Colonic mucosa (tissue), 4 donors: ENCODE measurements at regions not wholly inside any gene's neighbourhood (a gene's known extent, or its start where the extent isn't known, plus 50 kb on each side); places are given as distances from the start of the nearest gene placed in this dataset.

ENCODE experiments used
- DNase-seq: peaks from one replicate; pipeline ENCODE4 v3.0.0-alpha.2; 2020
- H3K27ac ChIP-seq: fragments of 200-600 bp; one replicate; pipeline ENCODE4 v1.8.0; 2021
- H3K27me3 ChIP-seq: fragments of 200-600 bp; one replicate; pipeline ENCODE4 v1.8.0; 2021
- H3K36me3 ChIP-seq: fragments of 200-600 bp; one replicate; pipeline ENCODE4 v1.8.0; 2021
- H3K4me1 ChIP-seq: fragments of 200-600 bp; one replicate; pipeline ENCODE4 v1.8.0; 2021; ENCODE audit warnings: mild to moderate bottlenecking
- H3K4me3 ChIP-seq: fragments of 200-600 bp; one replicate; pipeline ENCODE4 v1.8.0; 2021
- H3K9ac ChIP-seq, 2 donors: one replicate each; pipeline ENCODE4 v1.7.0; 2013; ENCODE audit warnings: control low read depth in 2 of 2, low read depth in 2 of 2, low read length in 2 of 2
- H3K9me3 ChIP-seq: fragments of 200-600 bp; one replicate; pipeline ENCODE4 v1.8.0; 2021
- CTCF ChIP-seq: fragments of 200-600 bp; IDR thresholded peaks from one replicate; pipeline ENCODE4 v1.8.0; 2022; ENCODE audit warnings: antibody characterized with exemption, mild to moderate bottlenecking
- intact Hi-C: fragments of 100-400 bp; cut with DNase I; formaldehyde crosslinking; loops from one replicate; pipeline ENCODE4 v1.14.1; 2022
- donor health status: healthy.
- donor health status: DM: no; HTN: no; CAD: no.
- donor health status: DM: no; HTN: no; CAD: no.

- Histone ChIP-seq H3K27me3 (no peaks in the 10 kb centered on the region), H3K27ac (no peak overlapping the region), H3K9me3 (no peaks in the 10 kb centered on the region), H3K36me3 (no peaks in the 10 kb centered on the region), H3K9ac (no peak overlapping the region), H3K4me3 (no peak overlapping the region), H3K4me1 (no peaks in the 10 kb centered on the region)
- intact Hi-C loops = no loop called here
- TF ChIP-seq CTCF = no peak
- DNase-seq = no peak
Measured at GRCh38 chr6:137933696-137934095, 66.6 kb downstream of the TNFAIP3 start.

- intact Hi-C loops = no loop called here
- DNase-seq = no peak
- Histone ChIP-seq H3K36me3 (no peaks in the 10 kb centered on the region), H3K9me3 (no peaks in the 10 kb centered on the region), H3K9ac (no peak overlapping the region), H3K4me3 (no peak overlapping the region), H3K4me1 (no peaks in the 10 kb centered on the region), H3K27me3 (no peaks in the 10 kb centered on the region), H3K27ac (no peak overlapping the region)
- no peak for TF ChIP-seq CTCF
Measured at GRCh38 chr6:137936798-137937197, 69.7 kb downstream of the TNFAIP3 start.

DNA sequence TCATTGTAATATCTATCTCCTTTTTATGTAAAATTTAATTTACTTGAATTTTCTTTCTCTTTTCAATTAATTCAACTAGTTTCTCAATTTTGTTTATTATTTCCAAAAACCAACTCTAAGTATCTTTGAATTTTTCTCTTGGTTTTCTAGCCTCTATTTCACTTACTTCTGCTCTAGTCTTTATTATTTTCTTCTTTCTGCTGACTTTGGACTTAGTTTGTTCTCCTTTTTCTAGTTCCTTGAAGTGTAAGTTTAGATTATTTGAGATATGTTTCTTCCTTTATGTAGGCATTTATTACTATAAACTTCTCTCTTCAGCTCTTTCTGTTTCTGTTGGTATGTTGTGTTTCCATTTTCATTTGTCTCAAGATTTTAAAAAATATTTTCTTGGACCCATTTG lies 70.8 kb downstream of the TNFAIP3 start:
- H3K9me3 ChIP-seq = no peaks in the 10 kb centered on the region
- no peak overlapping the region for H3K27ac ChIP-seq
- DNase-seq = no peak
- intact Hi-C loops = no loop called here
- no peak overlapping the region for H3K9ac ChIP-seq
- no peaks in the 10 kb centered on the region for H3K36me3 ChIP-seq
- no peaks in the 10 kb centered on the region for H3K4me1 ChIP-seq
- no peak for TF ChIP-seq CTCF
- H3K4me3 ChIP-seq = no peak overlapping the region
- H3K27me3 ChIP-seq = no peaks in the 10 kb centered on the region

DNA sequence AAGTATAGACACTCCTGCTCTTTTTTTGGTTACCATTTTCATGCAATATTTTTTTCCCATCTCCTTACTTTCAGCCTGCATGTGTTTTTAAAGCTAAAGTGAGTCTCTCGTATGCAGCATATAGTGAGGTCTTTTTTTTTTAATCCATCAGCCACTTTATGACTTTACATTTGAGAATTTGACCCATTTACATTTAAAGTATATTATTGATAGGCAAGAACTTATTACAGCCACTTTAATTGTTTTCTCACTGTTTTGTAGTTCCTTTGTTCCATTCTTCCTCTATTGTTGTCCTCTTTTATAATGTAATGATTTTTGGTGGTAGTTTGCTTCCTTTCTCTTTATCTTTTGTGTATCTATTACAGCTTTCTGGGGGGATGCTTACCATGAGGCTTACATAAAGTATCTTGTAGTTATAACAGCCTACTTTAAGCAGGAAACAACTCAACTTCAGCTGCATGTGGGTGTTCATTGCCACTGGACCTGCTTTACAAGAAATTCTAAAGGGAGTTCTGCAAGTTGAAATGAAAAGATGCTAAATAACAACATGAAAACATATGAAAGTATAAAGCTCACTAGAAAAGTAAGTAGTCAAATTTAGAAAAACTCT lies 71.8 kb downstream of the TNFAIP3 start:
- H3K27me3 ChIP-seq = no peaks in the 10 kb centered on the region
- no peak for DNase-seq
- no peak for TF ChIP-seq CTCF
- no peak overlapping the region for H3K4me3 ChIP-seq
- intact Hi-C loops = no loop called here
- H3K27ac ChIP-seq = no peak overlapping the region
- no peak overlapping the region for H3K9ac ChIP-seq
- no peaks in the 10 kb centered on the region for H3K4me1 ChIP-seq
- H3K36me3 ChIP-seq = no peaks in the 10 kb centered on the region
- H3K9me3 ChIP-seq = no peaks in the 10 kb centered on the region

DNA sequence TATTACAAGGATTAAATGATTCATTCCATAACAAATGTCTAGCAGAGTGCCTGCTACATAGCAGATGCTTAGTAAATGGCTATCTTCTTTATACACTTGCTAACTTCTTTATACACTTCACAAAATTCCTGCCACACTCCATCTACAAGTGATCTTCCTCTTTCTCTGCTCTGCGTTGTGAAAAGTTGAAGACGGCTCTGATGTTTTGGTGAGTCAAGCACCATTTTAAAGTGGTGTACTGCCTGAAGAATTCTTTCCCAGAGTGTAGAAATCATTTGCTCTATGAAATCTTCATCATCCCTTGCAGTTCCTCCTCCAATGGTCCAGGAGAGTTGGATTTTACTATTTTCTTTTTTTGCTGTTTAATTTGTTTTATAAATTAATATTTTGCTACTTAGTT lies 74.9 kb downstream of the TNFAIP3 start:
- H3K4me3 ChIP-seq = no peak overlapping the region
- no peaks in the 10 kb centered on the region for H3K9me3 ChIP-seq
- H3K27ac ChIP-seq = no peak overlapping the region
- TF ChIP-seq CTCF = no peak
- H3K36me3 ChIP-seq = no peaks in the 10 kb centered on the region
- H3K9ac ChIP-seq = no peak overlapping the region
- DNase-seq = no peak
- intact Hi-C loops = no loop called here
- H3K27me3 ChIP-seq = no peaks in the 10 kb centered on the region
- H3K4me1 ChIP-seq = no peaks in the 10 kb centered on the region
